ENCODE measurements at regions not wholly inside any gene's neighbourhood (a gene's known extent, or its start where the extent isn't known, plus 50 kb on each side); places are given as distances from the start of the nearest gene placed in this dataset.

- no peak for TF ChIP-seq CTCF (IDR thresholded peaks at IDR 0.05)
- TF ChIP-seq POLR2A (IDR thresholded peaks at IDR 0.05): no peak
These were observed 77.9 kb downstream of the TENT5C start for GRCh38 chr1:117683571-117684285.

All from lower leg skin (tissue), 3 donors.